Neural cell (in vitro differentiated cells): ENCODE measurements at regions not wholly inside any gene's neighbourhood (a gene's known extent, or its start where the extent isn't known, plus 50 kb on each side); places are given as distances from the start of the nearest gene placed in this dataset.

Source experiments
- CTCF ChIP-seq: fragments of 450-650 bp; IDR thresholded peaks from 2 replicates; pipeline ENCODE4 v1.5.1; 2014; ENCODE audit warnings: antibody characterized with exemption, mild to moderate bottlenecking, moderate library complexity; ENCODE audit not compliant: poor library complexity, severe bottlenecking
- EP300 ChIP-seq: fragments of 450-650 bp; conservative IDR thresholded peaks from 2 replicates; pipeline ENCODE4 v1.6.1; 2014; ENCODE audit warnings: antibody characterized with exemption, mild to moderate bottlenecking, moderate library complexity; ENCODE audit not compliant: poor library complexity, severe bottlenecking
- EZH2 ChIP-seq: fragments of 200-600, 300-800 bp; shearing (Covaris generic), sonication (generic); IDR thresholded peaks from 2 replicates; pipeline ENCODE4 v1.6.1; 2014; ENCODE audit warnings: antibody characterized with exemption, low read length, borderline replicate concordance, mild to moderate bottlenecking; ENCODE audit not compliant: insufficient read depth, poor library complexity, severe bottlenecking
- POLR2AphosphoS5 ChIP-seq: IDR thresholded peaks from 2 replicates; pipeline ENCODE4 v1.6.1; 2012
- RAD21 ChIP-seq: fragments of 450-650 bp; conservative IDR thresholded peaks from 2 replicates; pipeline ENCODE4 v1.6.1; 2014; ENCODE audit warnings: antibody characterized with exemption, mild to moderate bottlenecking, moderate library complexity
- REST ChIP-seq: IDR thresholded peaks from 2 replicates; pipeline ENCODE4 v1.6.1; 2012; ENCODE audit warnings: borderline replicate concordance
- SMC3 ChIP-seq: fragments of 450-650 bp; conservative IDR thresholded peaks from 2 replicates; pipeline ENCODE4 v1.6.1; 2014; ENCODE audit warnings: antibody characterized with exemption, mild to moderate bottlenecking, moderate library complexity; ENCODE audit not compliant: poor library complexity

- TF ChIP-seq EZH2: no peak
- TF ChIP-seq REST: no peak
- no peak for TF ChIP-seq SMC3
- TF ChIP-seq POLR2AphosphoS5: no peak
- TF ChIP-seq CTCF: no peak
- no peak for TF ChIP-seq RAD21
- TF ChIP-seq EP300: no peak
Observed at GRCh38 chr3:54032598-54032997, 89.8 kb upstream of the CACNA2D3 start.
